Lower leg skin (tissue), 3 donors: ENCODE measurements at regions not wholly inside any gene's neighbourhood (a gene's known extent, or its start where the extent isn't known, plus 50 kb on each side); places are given as distances from the start of the nearest gene placed in this dataset.

ENCODE experiments used
- CTCF ChIP-seq, 3 donors: fragments of 450-650 bp; IDR thresholded peaks; one replicate each; pipeline ENCODE4 v1.5.1; 2016; ENCODE audit warnings: antibody characterized with exemption in 3 of 3, mild to moderate bottlenecking in 3 of 3, moderate library complexity in 2 of 3
- POLR2A ChIP-seq, 2 donors: fragments of 450-650 bp; IDR thresholded peaks; one replicate each; pipeline ENCODE4 v1.6.1; 2016 to 2017; ENCODE audit warnings: antibody characterized with exemption in 2 of 2, mild to moderate bottlenecking in 1 of 2, moderate library complexity in 1 of 2

DNA sequence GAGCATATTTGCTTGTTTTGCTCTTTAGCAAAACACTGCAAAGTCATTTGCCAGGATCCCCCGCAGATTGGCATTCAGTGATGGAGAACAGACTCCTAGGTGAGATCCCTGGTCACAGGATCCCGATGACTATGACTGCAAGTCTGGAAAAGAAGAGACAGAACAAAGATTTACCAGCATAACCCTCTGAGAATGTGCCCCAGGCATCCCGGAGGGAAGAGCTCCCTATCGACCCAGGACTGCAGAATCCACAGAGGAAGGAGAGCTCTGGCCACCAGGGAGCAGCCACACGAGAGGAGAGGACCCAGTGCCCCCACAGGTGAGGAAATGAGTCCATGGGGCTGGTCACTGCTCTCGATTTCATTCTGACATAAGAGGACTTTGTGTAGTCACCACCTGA lies 105.2 kb downstream of the ZNF280B start:
- TF ChIP-seq CTCF (IDR thresholded peaks at IDR 0.05) (no peak), POLR2A (IDR thresholded peaks at IDR 0.05) (no peak)
